D721Med (cell line): ENCODE measurements at regions not wholly inside any gene's neighbourhood (a gene's known extent, or its start where the extent isn't known, plus 50 kb on each side); places are given as distances from the start of the nearest gene placed in this dataset.

ENCODE experiments used
- DNase-seq: peaks from one replicate; pipeline ENCODE4 v3.0.0; 2011; ENCODE audit warnings: low spot score; ENCODE audit not compliant: insufficient read length
- FAIRE-seq: peaks from 2 replicates; lab custom pipeline; 2011; peaks lifted over from hg19 to GRCh38; lab: Jason Lieb, UNC
- TF ChIP-seq, protein P1 (sequence below): IDR thresholded peaks from 2 replicates; pipeline ENCODE4 v1.5.1; 2012; ENCODE audit warnings: mild to moderate bottlenecking, control low read depth; ENCODE audit not compliant: insufficient read depth; ENCODE audit errors: missing control alignments

DNA sequence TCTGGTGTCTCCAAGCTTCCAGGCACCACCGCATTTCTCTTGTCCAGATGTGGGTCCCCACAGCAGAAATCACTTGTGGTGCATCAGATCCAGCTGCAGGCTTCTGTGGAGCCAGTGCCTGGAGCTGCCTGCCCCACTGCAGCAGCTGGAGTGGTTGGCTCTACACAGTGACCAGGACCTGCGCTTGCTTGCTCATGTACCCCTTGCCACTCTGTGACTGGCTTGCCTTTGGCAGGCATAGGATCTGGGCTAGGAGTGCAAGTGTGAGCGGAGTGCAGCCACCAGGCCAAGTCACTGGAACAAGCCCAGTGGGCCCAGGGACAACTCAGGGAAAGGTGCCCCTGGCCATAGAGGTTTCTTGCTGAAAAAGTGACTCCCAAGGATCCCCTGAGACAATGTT, 1400.0 kb upstream of the ALCAM start:
- FAIRE-seq = no peak

DNA sequence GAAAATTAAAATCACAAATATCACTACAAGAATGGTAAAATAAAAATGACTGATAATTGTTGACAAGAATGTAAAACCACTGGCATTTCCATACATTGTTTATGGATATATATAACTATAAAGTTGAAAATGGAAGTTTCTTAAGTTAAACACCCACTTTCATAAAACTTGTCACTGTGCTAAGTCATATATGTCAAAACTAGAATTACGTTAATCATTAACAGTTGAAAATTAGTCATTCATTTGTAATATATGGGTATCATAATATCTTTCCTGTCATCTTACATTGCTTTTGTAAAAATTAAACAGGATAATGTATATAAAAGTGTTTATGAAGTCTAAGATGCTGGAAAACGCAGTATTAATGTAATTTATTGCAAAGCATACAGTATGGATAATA, 1398.6 kb upstream of the ALCAM start:
- no peak for FAIRE-seq
- TF ChIP-seq, protein P1, sequence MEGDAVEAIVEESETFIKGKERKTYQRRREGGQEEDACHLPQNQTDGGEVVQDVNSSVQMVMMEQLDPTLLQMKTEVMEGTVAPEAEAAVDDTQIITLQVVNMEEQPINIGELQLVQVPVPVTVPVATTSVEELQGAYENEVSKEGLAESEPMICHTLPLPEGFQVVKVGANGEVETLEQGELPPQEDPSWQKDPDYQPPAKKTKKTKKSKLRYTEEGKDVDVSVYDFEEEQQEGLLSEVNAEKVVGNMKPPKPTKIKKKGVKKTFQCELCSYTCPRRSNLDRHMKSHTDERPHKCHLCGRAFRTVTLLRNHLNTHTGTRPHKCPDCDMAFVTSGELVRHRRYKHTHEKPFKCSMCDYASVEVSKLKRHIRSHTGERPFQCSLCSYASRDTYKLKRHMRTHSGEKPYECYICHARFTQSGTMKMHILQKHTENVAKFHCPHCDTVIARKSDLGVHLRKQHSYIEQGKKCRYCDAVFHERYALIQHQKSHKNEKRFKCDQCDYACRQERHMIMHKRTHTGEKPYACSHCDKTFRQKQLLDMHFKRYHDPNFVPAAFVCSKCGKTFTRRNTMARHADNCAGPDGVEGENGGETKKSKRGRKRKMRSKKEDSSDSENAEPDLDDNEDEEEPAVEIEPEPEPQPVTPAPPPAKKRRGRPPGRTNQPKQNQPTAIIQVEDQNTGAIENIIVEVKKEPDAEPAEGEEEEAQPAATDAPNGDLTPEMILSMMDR = no peak
- DNase-seq = no peak

More for the DNA sequence above, 1400.0 kb upstream of the ALCAM start:
- no peak for DNase-seq
- TF ChIP-seq, protein P1 = no peak

DNA sequence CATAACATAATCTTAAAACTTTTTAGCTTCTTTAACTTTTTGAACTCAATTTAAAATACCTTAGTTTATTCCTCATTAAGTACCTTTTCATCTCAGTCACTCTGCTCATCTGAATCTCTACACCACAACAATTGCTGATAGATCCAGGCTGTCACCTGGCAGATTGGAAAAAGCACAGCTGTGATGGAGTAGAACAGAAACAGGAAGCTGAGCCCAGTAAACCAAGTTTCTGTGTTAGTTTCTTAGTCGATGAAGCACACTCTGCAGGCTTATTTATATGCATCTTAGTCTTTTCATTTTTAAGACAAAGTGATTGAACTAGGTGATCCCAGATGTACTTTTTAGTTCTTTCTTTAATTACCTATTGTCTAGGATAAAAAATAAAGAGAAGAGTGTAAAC, 1398.0 kb upstream of the ALCAM start:
- TF ChIP-seq, protein P1 = no peak
- DNase-seq = no peak

DNA sequence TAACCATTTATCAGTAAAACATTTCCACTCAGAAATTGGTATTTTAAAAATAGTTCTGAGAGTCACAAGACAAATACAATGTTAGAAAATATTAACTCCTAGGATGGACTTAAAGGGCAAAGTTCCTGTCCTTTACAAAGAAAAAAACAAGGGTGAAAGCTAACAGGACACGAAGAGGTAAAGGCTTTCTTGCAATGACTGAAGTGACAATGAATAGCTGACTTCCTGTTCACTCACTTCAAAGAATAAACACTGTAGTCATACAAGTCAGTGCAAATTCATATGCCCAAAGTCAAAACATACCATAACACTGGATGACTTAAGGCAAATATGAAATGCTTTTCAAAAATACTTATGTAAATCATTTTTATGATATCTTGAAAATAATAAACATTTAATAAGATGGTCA, 1389.8 kb upstream of the ALCAM start:
- no peak for FAIRE-seq
- DNase-seq = no peak
- TF ChIP-seq, protein P1 = no peak

More for the DNA sequence above, 1398.0 kb upstream of the ALCAM start:
- FAIRE-seq = no peak

DNA sequence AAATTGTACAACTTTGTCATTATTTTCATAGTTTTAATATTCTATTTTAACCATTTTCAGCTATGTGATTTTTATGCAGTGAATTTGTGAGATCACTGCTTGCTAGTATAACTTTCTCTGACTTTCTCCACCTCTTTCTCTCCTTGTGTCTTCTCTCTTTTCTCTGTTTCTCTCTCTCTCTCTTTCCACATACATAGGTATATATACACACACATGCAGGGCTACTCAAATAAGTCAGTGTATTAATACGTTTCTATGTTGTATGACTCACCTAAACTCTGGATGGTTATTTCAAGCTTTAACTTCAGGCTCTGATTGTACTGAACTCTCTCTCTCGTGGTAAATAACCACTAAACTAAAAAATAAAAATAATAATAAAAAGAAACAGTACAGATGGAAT, 1389.3 kb upstream of the ALCAM start:
- DNase-seq (no peak), FAIRE-seq (no peak)
- TF ChIP-seq, protein P1 = no peak

DNA sequence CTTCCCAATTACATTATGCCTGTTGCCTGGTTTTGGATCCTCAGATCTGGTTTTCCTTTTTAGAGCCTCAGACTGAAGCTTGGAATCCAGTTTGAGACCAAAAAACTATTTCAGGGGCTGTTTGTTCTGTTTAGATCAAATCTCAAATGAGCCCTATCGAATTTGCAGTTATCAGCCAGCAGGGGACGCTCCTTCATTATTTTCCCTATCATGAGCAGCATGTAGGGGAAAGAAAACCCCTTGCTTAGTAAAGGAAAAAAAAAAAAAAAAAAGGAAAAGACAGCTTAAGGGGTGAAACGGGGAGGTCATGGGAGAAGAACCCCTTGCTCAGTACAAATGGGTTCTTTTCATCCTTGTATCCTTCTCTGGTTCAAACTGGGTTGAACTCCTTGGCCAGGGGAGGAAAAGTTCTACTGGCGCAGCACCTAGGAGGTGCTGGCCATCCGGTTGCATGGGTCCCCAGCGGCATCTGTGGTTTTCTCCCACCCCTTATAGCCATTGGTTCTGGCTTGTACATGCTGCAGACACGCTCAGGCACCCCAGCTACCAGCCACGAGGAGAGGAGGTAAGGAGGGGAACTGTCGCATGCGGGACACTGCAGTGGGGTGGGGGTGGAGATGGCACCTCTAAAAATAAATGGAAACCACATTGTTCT, 1375.1 kb upstream of the ALCAM start:
- FAIRE-seq (no peak), DNase-seq (no peak)
- TF ChIP-seq, protein P1 = peak; percentile 22

DNA sequence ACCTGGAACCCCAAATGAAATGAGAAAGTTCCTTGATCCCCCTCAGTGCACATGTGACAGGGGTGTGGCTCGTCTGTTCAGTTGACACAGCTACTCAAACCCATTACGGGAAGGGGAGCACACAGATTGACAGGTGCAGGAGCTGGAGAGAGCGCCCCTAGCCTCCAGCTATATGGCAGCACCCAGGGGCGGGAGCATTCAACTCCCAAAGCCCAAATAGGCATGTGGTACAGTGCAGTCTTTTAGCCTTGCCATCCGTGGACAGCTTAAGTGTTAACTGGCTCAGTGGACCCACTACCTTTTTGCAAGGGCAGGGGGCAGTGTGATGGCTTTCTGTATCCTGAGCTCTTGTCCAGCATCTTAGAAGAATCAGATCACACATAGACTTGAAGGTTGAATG, 1374.2 kb upstream of the ALCAM start:
- TF ChIP-seq, protein P1 = no peak
- DNase-seq (no peak), FAIRE-seq (no peak)
